Fibroblast of skin of scalp (primary cell): ENCODE measurements at regions not wholly inside any gene's neighbourhood (a gene's known extent, or its start where the extent isn't known, plus 50 kb on each side); places are given as distances from the start of the nearest gene placed in this dataset.
"Not testable (repeated sequence)": the region's sequence is repeated elsewhere in the genome, so short reads cannot be mapped to it uniquely, and the experiment has no call there.

Experiments used
- DNase-seq: peaks from one replicate; pipeline ENCODE4 v3.0.0-alpha.2; 2013

- peak; percentile 82 for DNase-seq
Observed at GRCh38 chr15:36106640-36107335, 472.6 kb upstream of the CDIN1 start.

- no peak for DNase-seq
Observed at GRCh38 chr15:36108541-36108940, 470.9 kb upstream of the CDIN1 start.

DNA sequence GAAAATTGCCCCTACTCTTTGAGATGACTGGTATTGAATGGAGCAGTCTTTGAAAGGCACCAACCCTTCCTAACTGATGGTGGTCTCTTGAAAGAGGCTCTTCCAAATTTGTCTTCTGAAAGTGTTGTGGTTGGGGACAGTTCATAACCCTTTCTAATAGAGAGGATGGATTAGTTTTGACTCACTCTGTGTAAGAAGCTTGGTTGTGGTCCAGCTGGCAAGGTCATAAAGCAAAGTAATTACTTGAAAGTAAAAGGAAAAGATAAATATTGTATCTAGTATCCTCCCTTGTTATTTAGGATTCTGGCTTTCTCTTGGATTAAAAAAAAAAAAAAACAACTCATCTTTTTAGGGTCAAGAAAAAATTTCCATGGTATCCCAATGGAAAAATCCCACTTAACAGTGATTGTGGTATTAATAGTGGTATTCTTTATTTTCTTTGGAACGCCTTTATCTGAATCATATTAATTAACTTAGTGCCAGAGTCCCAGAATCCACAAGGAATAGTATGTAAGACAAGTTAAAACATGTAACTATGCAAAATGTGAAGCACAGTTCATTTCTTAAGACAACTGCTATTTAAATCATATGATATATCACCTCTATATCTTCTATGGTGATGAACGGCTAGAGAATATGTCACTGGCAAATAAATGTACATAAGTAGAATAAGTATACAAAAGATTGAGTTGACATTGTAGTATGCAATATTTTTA is 469.3 kb upstream of the CDIN1 start:
- DNase-seq, result peak; percentile 75

DNA sequence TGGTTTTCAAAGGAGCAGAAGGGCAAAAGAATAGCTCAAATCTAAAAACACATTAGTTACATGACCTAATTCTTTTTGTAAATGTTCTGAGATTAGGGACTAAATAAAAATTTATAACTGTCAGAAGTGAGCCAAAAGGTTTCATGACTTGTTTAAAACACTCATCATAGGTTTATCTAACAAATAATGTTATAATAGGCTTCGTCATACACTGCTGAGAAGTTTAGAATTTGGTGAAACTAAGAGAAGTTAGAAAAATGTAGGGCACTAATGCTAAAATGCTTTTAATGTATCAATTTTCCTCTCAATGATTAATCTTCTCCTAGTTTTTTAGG is 468.8 kb upstream of the CDIN1 start:
- no peak for DNase-seq

GRCh38 chr15:36117296-36117787 is 462.1 kb upstream of the CDIN1 start:
- DNase-seq, result no peak

DNA sequence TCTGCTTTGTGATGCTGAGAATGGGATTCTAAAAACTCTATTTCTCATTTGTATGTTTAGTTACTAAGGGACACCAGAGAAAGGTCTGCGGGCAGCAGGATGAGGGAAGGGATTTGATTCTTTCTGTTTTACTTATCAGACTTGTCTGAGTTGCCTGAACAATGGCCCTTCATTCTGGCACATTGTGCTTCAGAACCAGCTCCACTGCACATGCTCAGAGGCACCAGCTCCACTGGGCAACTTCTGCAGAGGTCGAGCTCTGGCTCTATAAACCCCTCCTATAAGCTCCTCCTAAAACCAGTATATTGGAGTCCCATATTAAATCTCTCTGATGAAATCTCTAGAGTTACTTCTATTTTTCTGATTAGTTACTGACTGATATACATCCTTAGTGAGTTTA is 453.2 kb upstream of the CDIN1 start:
- DNase-seq, result no peak

DNA sequence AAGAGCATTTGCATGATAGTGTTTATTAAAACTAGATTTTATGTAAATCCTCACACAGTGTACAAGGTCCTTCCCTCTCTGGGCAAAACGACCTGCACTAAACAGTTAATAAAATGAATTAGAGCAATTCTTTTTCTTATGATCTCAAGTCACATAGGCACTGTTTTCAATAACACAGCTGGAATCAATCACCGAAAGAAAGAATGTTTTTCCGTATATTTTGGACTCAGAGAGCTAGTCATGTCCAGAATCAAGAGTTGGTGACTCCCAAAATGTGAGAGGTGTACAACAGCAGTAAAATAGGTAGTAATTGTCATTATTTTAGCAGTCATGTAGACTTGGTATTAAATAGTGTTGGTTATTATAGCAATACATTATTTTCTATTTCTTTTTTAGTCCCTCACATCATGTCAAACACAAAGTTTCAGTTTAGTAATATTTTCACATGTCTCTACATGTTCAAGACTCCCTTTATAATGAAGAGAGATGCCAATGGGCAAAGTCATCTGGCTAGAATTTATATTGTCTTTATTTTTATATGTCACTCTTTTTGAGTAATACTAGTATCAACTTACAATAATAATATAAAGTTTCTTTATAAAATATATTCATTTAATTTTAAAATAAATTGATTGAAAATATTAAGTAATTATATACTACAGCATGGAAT is 448.6 kb upstream of the CDIN1 start:
- DNase-seq, result peak; percentile 36

DNA sequence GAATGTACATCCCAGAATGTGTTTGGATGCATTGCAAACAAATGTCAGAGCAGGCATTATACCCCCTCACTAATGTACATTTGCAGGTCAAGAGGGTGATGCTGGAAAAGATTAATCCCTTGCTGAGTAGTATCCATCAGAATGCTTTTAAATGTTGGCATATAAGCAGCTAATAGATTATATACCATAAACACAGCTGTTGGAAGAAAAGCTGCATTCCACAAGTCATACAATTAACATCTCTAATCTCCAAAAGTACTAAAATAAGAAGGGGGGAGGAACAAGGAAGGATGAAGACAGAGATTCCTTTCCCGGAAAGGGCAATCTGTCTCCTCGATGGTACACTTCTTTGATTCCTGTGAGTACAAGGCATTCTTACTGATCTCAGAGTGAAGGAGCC is 445.7 kb upstream of the CDIN1 start:
- peak; percentile 31 for DNase-seq

- peak; percentile 7 for DNase-seq
Observed at GRCh38 chr15:36136049-36136448, 443.4 kb upstream of the CDIN1 start.

GRCh38 chr15:36152936-36153335 is 426.5 kb upstream of the CDIN1 start:
- no peak for DNase-seq

- DNase-seq, result peak; percentile 73
Observed at GRCh38 chr15:36156879-36157427, 422.5 kb upstream of the CDIN1 start.

DNA sequence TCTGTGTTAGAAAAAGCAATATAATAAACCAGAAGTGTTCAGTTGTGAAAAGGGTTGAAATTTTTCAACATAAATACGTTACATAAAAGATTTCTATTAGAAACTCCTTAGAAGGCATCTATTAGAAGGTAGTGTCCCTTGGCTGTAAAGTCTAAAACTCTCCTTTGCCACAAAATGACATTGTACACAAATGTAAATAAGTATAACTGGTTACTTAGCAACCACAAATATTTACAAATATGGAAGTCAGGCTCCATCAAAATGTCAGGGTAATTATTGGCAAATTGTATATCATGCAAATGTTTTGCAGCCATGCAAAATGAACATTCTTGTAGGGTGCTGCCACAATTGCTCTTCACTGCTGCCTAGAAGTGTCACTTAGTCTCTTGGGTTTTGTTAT is 419.1 kb upstream of the CDIN1 start:
- DNase-seq, result no peak

DNA sequence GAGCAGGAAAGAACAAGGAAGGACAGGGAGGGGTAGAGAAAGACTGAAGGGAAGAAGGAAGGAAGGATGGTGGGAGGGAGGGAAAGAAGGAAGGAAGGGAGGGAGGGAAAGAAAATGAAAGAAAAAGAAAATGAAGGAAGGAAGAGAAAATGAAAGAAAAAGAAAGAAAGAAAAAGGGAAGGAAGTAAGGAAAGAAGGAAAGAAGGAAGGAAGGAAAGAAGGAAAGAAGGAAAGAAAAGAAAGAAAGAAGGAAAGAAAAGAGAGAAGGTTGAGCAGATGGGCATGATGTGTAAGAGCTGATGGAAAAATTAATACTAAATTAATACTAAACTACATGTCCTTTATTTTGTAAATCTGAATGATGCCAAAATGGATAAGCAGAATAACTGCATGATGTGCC is 418.3 kb upstream of the CDIN1 start:
- DNase-seq, result no peak

GRCh38 chr15:36161771-36162212 is 417.6 kb upstream of the CDIN1 start:
- DNase-seq, result peak; percentile 87

DNA sequence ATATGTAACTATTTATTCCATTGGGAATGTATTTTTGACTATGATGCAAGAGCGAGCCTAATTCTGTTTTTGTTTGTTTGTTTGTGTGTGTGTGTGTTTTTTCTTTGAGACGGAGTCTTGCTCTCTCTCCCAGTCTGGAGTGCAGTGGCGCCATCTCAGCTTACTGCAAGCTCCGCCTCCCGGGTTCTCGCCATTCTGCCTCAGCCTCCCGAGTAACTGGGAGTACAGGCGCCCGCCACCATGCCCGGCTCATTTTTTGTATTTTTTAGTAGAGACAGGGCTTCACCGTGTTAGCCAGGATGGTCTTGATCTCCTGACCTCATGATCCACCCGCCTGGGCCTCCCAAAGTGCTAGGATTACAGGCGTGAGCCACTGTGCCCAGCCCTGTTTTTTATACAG is 415.4 kb upstream of the CDIN1 start:
- not testable (repeated sequence) for DNase-seq

GRCh38 chr15:36172955-36173354 is 406.5 kb upstream of the CDIN1 start:
- peak; percentile 71 for DNase-seq

DNA sequence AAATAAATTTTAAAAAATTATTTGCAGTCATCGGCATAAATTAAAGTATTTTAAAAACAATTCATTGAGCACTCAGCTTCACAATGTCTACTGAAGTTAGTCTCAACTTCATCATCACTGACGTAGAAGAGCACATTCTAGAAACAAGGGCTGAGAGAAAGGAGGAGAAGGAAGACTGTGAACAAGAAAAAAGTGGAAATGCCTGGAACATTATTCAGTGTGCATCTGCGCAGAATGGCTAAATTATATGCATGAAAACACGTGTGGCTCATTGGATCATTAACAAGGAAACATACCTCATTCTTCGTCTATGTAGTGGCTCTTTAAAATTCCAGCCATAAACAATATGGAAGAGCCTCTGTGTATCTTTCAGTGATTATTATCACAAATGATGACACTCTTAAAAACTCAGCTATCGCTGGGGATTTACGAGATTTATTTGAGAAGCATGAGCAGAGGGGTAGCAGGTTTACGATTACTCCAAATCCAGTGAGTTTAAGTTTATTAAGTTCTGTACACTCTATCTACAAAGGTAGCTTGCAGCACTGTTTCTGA is 404.2 kb upstream of the CDIN1 start:
- DNase-seq, result no peak

- DNase-seq, result peak; percentile 84
Observed at GRCh38 chr15:36175741-36176291, 403.6 kb upstream of the CDIN1 start.

DNA sequence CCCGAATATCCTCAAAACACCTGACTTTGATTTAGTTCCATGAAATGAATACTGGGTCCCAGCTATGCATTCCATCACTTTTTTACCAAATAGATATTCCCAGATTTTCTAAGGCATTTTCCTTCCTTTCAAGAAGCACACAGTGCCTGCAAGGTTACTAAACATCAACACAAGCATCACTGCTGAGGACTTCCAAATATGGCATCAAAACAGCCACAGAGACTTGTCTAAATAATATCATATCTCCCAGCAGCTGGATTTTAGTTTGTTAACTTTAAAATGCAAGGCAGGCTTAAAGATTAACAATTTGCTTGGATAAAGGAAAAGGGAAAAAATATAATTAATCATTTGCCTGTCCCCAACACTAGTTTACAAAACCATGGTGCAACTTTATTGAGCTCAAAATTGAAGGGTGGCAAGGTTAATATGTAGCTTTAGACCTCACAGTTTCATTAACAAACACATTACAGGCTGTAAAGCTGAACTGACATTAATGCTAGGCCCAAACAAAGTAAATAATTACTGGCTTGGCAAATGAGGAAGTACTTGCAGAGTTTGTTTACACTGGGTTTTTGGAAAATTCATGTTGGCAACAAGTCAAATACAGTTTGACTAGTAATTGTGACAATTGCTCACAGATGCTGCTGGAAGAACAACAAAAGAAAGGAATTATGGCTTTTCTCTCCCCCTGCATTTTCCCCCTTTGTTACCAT is 401.7 kb upstream of the CDIN1 start:
- DNase-seq, result peak; percentile 66

GRCh38 chr15:36178303-36178633 is 401.2 kb upstream of the CDIN1 start:
- no peak for DNase-seq

DNA sequence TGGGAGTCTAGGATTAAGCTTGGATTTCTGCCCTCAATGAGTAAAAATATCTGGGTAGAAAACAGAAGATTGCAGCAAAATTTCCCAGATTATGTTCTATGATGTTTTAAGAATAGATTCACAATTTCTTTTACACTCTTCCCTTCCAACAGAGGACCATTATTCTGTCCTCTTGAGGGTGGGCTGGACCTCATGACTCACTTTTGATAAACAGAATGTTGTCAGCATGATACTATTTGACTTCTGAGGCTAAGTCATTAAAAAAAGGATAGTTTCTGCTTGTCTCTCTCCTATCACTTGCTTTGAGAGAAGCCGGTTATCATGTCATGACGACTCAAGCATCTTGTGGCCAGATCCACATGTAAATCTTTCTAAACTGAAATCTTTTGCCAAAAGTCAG is 396.2 kb upstream of the CDIN1 start:
- no peak for DNase-seq

DNA sequence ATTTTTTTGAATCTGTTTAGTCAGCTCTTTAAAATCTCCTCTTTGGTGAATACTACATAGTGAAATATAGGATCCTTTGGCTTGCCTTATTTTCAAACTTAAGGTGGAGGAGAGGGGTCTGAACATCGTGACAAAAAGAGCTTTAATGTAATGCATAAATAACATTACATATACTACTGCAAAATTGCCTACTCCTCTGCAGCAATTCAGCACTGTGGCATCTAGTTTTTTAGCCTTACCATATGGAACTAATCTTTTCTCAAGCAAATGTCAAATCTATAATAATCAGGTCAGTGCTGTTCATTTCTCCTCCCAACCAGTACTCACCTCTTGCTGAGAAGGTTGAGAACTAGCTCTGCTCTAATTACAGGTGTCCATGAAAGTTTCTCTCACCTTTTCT is 394.0 kb upstream of the CDIN1 start:
- no peak for DNase-seq
